Lower leg skin (tissue), 3 donors: ENCODE measurements at regions not wholly inside any gene's neighbourhood (a gene's known extent, or its start where the extent isn't known, plus 50 kb on each side); places are given as distances from the start of the nearest gene placed in this dataset.

ENCODE experiments used
- CTCF ChIP-seq, 3 donors: fragments of 450-650 bp; IDR thresholded peaks; one replicate each; pipeline ENCODE4 v1.5.1; 2016; ENCODE audit warnings: antibody characterized with exemption in 3 of 3, mild to moderate bottlenecking in 3 of 3, moderate library complexity in 2 of 3
- POLR2A ChIP-seq, 2 donors: fragments of 450-650 bp; IDR thresholded peaks; one replicate each; pipeline ENCODE4 v1.6.1; 2016 to 2017; ENCODE audit warnings: antibody characterized with exemption in 2 of 2, mild to moderate bottlenecking in 1 of 2, moderate library complexity in 1 of 2

- TF ChIP-seq CTCF (IDR thresholded peaks at IDR 0.05) (no peak), POLR2A (IDR thresholded peaks at IDR 0.05) (no peak)
These were observed 52.9 kb upstream of the NCOA1 start for GRCh38 chr2:24438106-24438505.
